ENCODE measurements at regions not wholly inside any gene's neighbourhood (a gene's known extent, or its start where the extent isn't known, plus 50 kb on each side); places are given as distances from the start of the nearest gene placed in this dataset.

DNA sequence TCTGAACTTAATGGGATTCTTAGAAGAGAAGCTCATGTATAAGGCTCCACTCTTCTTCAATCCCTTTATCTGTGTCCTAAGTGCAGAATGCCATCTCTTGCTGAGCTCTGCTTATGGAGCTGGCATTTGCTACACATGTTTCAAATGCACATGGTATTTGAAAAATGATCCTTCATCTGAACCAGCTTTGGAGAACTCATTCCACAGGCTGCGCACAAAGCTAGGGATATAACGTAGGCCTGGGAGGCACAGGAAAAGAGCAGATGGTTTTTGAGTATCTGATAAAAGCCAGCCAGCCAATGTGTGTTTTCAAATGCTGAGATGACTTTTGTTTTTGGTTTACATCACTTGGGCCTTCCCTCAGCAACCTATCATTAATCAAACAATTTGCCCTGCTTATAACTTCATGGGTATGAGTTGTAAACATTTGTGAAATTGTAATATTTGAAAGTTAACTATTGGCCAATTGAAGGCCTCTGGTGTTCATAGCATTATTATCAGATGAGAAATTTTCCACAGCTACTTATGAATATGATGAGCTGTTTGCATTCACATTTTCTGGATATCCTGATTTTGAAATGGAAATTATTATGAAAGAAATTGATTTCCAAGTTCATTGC is 729.0 kb downstream of the FGF9 start:
- H3K9me2 ChIP-seq (ENCODE audit: insufficient read depth), result no peaks in the 10 kb centered on the region
- DNase-seq (ENCODE audit: low read depth, low spot score) (no peak), ATAC-seq (no peak)
- ChIA-PET RAD21 (ENCODE audit: low non-redundant PET in 1 of 2, low total read pairs in 2 of 2, uncharacterized antibody in 2 of 2, unreplicated experiment in 2 of 2) (no interaction called here), POLR2A (no interaction called here), CTCF (no interaction called here)
- no TSS peak for BruUV-seq (replicated peaks)
- H3K27me3 ChIP-seq (ENCODE audit: insufficient read depth, low read length), result no peaks in the 10 kb centered on the region
- no peaks in the 10 kb centered on the region for H3K79me2 ChIP-seq (ENCODE audit: insufficient read depth, low read length)
- no peak overlapping the region for H3K9ac ChIP-seq (ENCODE audit: low read length)
- H3K27ac ChIP-seq (ENCODE audit: low read depth, low read length), result no peak overlapping the region
- intact Hi-C loops (cut with micrococcal nuclease), result no loop called here
- H3K9me3 ChIP-seq (ENCODE audit: control insufficient read depth in 1 of 2, insufficient read depth in 1 of 2, low read depth in 1 of 2, low read length in 2 of 2), result no peaks in the 10 kb centered on the region
- no peak overlapping the region for H2AFZ ChIP-seq (ENCODE audit: low read depth, low read length, poor library complexity, severe bottlenecking)
- H3K4me1 ChIP-seq (ENCODE audit: control insufficient read depth in 1 of 2, insufficient read depth in 2 of 2, low read length in 2 of 2), result no peaks in the 10 kb centered on the region
- H3K4me3 ChIP-seq (replicated peaks in 1 of 2; ENCODE audit: low read depth in 1 of 2, low read length in 2 of 2), result no peak overlapping the region
- TF ChIP-seq POLR2AphosphoS5 (IDR thresholded peaks at IDR 0.05; ENCODE audit: low read depth, low read length) (no peak), TCF7L2 (IDR thresholded peaks at IDR 0.05; ENCODE audit: borderline replicate concordance, extremely low read depth, insufficient read depth, insufficient read length) (no peak), ZNF274 (IDR thresholded peaks at IDR 0.05; ENCODE audit: low read depth, low read length) (no peak), SP1 (IDR thresholded peaks at IDR 0.05; ENCODE audit: low read depth) (no peak), CEBPB (IDR thresholded peaks at IDR 0.05; ENCODE audit: low read depth) (no peak), RAD21 (IDR thresholded peaks at IDR 0.05; ENCODE audit: low read depth) (no peak), REST (IDR thresholded peaks at IDR 0.05; ENCODE audit: low read depth) (no peak)
- TF ChIP-seq, protein P1, sequence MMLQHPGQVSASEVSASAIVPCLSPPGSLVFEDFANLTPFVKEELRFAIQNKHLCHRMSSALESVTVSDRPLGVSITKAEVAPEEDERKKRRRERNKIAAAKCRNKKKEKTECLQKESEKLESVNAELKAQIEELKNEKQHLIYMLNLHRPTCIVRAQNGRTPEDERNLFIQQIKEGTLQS (IDR thresholded peaks at IDR 0.05), result no peak
- H4K20me1 ChIP-seq (ENCODE audit: insufficient read depth), result no peaks in the 10 kb centered on the region
- H3K36me3 ChIP-seq (ENCODE audit: control insufficient read depth in 1 of 2, insufficient read depth in 2 of 2, low read length in 2 of 2), result no peaks in the 10 kb centered on the region
- no peak overlapping the region for H3K4me2 ChIP-seq (ENCODE audit: low read length)

All from HCT116 (cell line).